ENCODE measurements at regions not wholly inside any gene's neighbourhood (a gene's known extent, or its start where the extent isn't known, plus 50 kb on each side); places are given as distances from the start of the nearest gene placed in this dataset.

- intact Hi-C loops (cut with DNase I) = no loop called here
- no peaks in the 10 kb centered on the region for H3K4me1 ChIP-seq
- WGBS, 4 donors = 71 to 85% (median 75%) methylated on average over 3 to 6 of the region's 6 CpGs
Observed at GRCh38 chr5:175088963-175089362, 355.0 kb downstream of the DRD1 start.

GRCh38 chr5:175082866-175083590 lies 358.6 kb downstream of the MSX2 start:
- ATAC-seq (no peak), DNase-seq (no peak)
- no peak overlapping the region for H3K4me3 ChIP-seq
- H3K27ac ChIP-seq = no peak overlapping the region
- intact Hi-C loops (cut with DNase I) = no loop called here
- no peaks in the 10 kb centered on the region for H3K36me3 ChIP-seq
- H3K27me3 ChIP-seq = peaks cover 0 to 8% (median 0%) of the 10 kb centered on the region in 9 donors
- TF ChIP-seq POLR2A (IDR thresholded peaks at IDR 0.05) (no peak), CTCF (IDR thresholded peaks at IDR 0.05) (no peak)
- 68 to 78% (median 75%) methylated on average over 4 of the region's 4 CpGs for WGBS, 4 donors
- H3K4me1 ChIP-seq = no peaks in the 10 kb centered on the region
- no peaks in the 10 kb centered on the region for H3K9me3 ChIP-seq

More at GRCh38 chr5:175088963-175089362, 355.0 kb downstream of the DRD1 start:
- no peak for TF ChIP-seq CTCF (IDR thresholded peaks at IDR 0.05)
- TF ChIP-seq POLR2A (IDR thresholded peaks at IDR 0.05) = no peak
- ATAC-seq (no peak), DNase-seq (no peak)
- peaks cover 0 to 8% (median 0%) of the 10 kb centered on the region in 9 donors for H3K27me3 ChIP-seq
- H3K36me3 ChIP-seq = no peaks in the 10 kb centered on the region
- no peaks in the 10 kb centered on the region for H3K9me3 ChIP-seq
- no peak overlapping the region for H3K4me3 ChIP-seq
- no peak overlapping the region for H3K27ac ChIP-seq

- Histone ChIP-seq H3K4me1 (no peaks in the 10 kb centered on the region), H3K27ac (no peak overlapping the region), H3K27me3 (peaks cover 0 to 13% (median 0%) of the 10 kb centered on the region in 9 donors), H3K36me3 (no peaks in the 10 kb centered on the region), H3K4me3 (no peak overlapping the region), H3K9me3 (no peaks in the 10 kb centered on the region)
- intact Hi-C loops (cut with DNase I) = no loop called here
- ATAC-seq = no peak
- TF ChIP-seq POLR2A (IDR thresholded peaks at IDR 0.05) = no peak
- TF ChIP-seq CTCF (IDR thresholded peaks at IDR 0.05) = no peak
- DNase-seq = no peak
- 56 to 60% (median 58%) methylated on average over 1 of the region's 1 CpG for WGBS, 4 donors
Observed at GRCh38 chr5:175082346-175082745, 358.0 kb downstream of the MSX2 start.

GRCh38 chr5:175079707-175080106 lies 355.3 kb downstream of the MSX2 start:
- WGBS, 4 donors = 60 to 68% (median 62%) methylated on average over 2 of the region's 2 CpGs
- no peak for TF ChIP-seq CTCF (IDR thresholded peaks at IDR 0.05)
- TF ChIP-seq POLR2A (IDR thresholded peaks at IDR 0.05) = no peak
- H3K36me3 ChIP-seq = no peaks in the 10 kb centered on the region

More at GRCh38 chr5:175079707-175080106, 355.3 kb downstream of the MSX2 start:
- intact Hi-C loops (cut with DNase I) = no loop called here
- H3K27me3 ChIP-seq = peaks cover 0 to 13% (median 0%) of the 10 kb centered on the region in 9 donors
- peaks cover 0 to 7% (median 0%) of the 10 kb centered on the region in 12 donors for H3K9me3 ChIP-seq
- no peak overlapping the region for H3K27ac ChIP-seq
- H3K4me3 ChIP-seq = no peak overlapping the region
- ATAC-seq (no peak), DNase-seq (no peak)
- H3K4me1 ChIP-seq = no peaks in the 10 kb centered on the region

Data from heart left ventricle (tissue), 16 donors.